Smooth muscle cell (in vitro differentiated cells): ENCODE measurements at regions not wholly inside any gene's neighbourhood (a gene's known extent, or its start where the extent isn't known, plus 50 kb on each side); places are given as distances from the start of the nearest gene placed in this dataset.

ENCODE experiments used
- DNase-seq: peaks from one replicate; lab custom pipeline; 2025; ENCODE audit not compliant: unreplicated experiment; lab: John Stamatoyannopoulos, UW
- H2AFZ ChIP-seq: fragments of 200-600 bp; sonication (generic); 2 replicates; pipeline ENCODE4 v1.6.0; 2016; ENCODE audit warnings: antibody characterized with exemption, low read depth, mild to moderate bottlenecking
- H3F3A ChIP-seq: fragments of 200-600 bp; sonication (generic); 2 replicates; pipeline ENCODE4 v1.6.0; 2017; ENCODE audit warnings: antibody characterized with exemption, low read depth
- H3K27ac ChIP-seq: fragments of 200-600 bp; sonication (generic); 2 replicates; pipeline ENCODE4 v1.5.1; 2016; ENCODE audit warnings: low read depth, mild to moderate bottlenecking
- H3K27me3 ChIP-seq: fragments of 200-600 bp; sonication (generic); 2 replicates; pipeline ENCODE4 v1.6.1; 2016; ENCODE audit warnings: low read depth, mild to moderate bottlenecking
- H3K36me3 ChIP-seq: fragments of 200-600 bp; sonication (generic); 2 replicates; pipeline ENCODE4 v1.5.1; 2016; ENCODE audit warnings: low read depth
- H3K4me1 ChIP-seq: fragments of 200-600 bp; sonication (generic); 2 replicates; pipeline ENCODE4 v1.5.1; 2016; ENCODE audit warnings: low read depth
- H3K4me2 ChIP-seq: fragments of 200-600 bp; sonication (generic); 2 replicates; pipeline ENCODE4 v1.6.0; 2016; ENCODE audit warnings: mild to moderate bottlenecking
- H3K4me3 ChIP-seq: fragments of 200-600 bp; sonication (generic); 2 replicates; pipeline ENCODE4 v1.5.1; 2016; ENCODE audit warnings: mild to moderate bottlenecking
- H3K79me2 ChIP-seq: fragments of 200-600 bp; sonication (generic); 2 replicates; pipeline ENCODE4 v1.6.0; 2016; ENCODE audit warnings: low read depth, mild to moderate bottlenecking
- H3K9ac ChIP-seq: fragments of 200-600 bp; sonication (generic); 2 replicates; pipeline ENCODE4 v1.6.0; 2016; ENCODE audit warnings: low read depth
- H3K9me3 ChIP-seq: fragments of 200-600 bp; sonication (generic); replicated peaks from 2 replicates; pipeline ENCODE4 v1.5.1; 2016; ENCODE audit warnings: low read depth
- H4K20me1 ChIP-seq: fragments of 200-600 bp; sonication (generic); 2 replicates; pipeline ENCODE4 v1.6.0; 2016; ENCODE audit warnings: low read depth
- CTCF ChIP-seq: fragments of 200-600 bp; sonication (generic); IDR thresholded peaks from 2 replicates; pipeline ENCODE4 v1.5.1; 2017; ENCODE audit warnings: borderline replicate concordance, mild to moderate bottlenecking, antibody characterized with exemption; ENCODE audit not compliant: insufficient read depth, poor library complexity, severe bottlenecking
- WGBS: methylation state at CpG from one replicate; pipeline ENCODE4 v1.1.7; 2016; ENCODE audit warnings: low lambda C conversion rate; 5-methylcytosine and 5-hydroxymethylcytosine counted together

GRCh38 chr16:87192452-87193073 is 124.6 kb downstream of the C16orf95 start:
- H3K79me2 ChIP-seq: no peaks in the 10 kb centered on the region
- no peak overlapping the region for H3K27ac ChIP-seq
- H4K20me1 ChIP-seq: no peaks in the 10 kb centered on the region
- no peaks in the 10 kb centered on the region for H3K27me3 ChIP-seq
- H3K36me3 ChIP-seq: no peaks in the 10 kb centered on the region
- H3K9ac ChIP-seq: no peak overlapping the region
- no peak overlapping the region for H2AFZ ChIP-seq
- no peak overlapping the region for H3K4me2 ChIP-seq
- no peak overlapping the region for H3K4me3 ChIP-seq
- H3F3A ChIP-seq: no peaks in the 10 kb centered on the region
- no peaks in the 10 kb centered on the region for H3K9me3 ChIP-seq
- H3K4me1 ChIP-seq: no peaks in the 10 kb centered on the region
- TF ChIP-seq CTCF: no peak
- DNase-seq: no peak
- WGBS: 89% methylated on average over 16 of the region's 16 CpGs

- no peak for DNase-seq
- Histone ChIP-seq H3K9me3 (no peaks in the 10 kb centered on the region), H4K20me1 (no peaks in the 10 kb centered on the region), H2AFZ (no peak overlapping the region), H3K9ac (no peak overlapping the region), H3K4me3 (no peak overlapping the region), H3K4me2 (no peak overlapping the region), H3K79me2 (no peaks in the 10 kb centered on the region), H3K4me1 (no peaks in the 10 kb centered on the region), H3K27ac (no peak overlapping the region), H3K36me3 (no peaks in the 10 kb centered on the region), H3K27me3 (no peaks in the 10 kb centered on the region), H3F3A (no peaks in the 10 kb centered on the region)
- WGBS: 86% methylated on average over 6 of the region's 6 CpGs
- no peak for TF ChIP-seq CTCF
Measured at GRCh38 chr16:87194172-87194571, 123.0 kb downstream of the C16orf95 start.

- Histone ChIP-seq H3K4me3 (no peak overlapping the region), H3K9ac (no peak overlapping the region), H3K79me2 (no peaks in the 10 kb centered on the region), H4K20me1 (no peaks in the 10 kb centered on the region), H3K4me2 (no peak overlapping the region), H3K9me3 (no peaks in the 10 kb centered on the region), H2AFZ (no peak overlapping the region), H3K36me3 (no peaks in the 10 kb centered on the region), H3F3A (no peaks in the 10 kb centered on the region), H3K27me3 (no peaks in the 10 kb centered on the region), H3K27ac (no peak overlapping the region), H3K4me1 (no peaks in the 10 kb centered on the region)
- no peak for TF ChIP-seq CTCF
- no peak for DNase-seq
- WGBS: 91% methylated on average over 6 of the region's 6 CpGs
Measured at GRCh38 chr16:87195161-87195560, 122.0 kb downstream of the C16orf95 start.

GRCh38 chr16:87196231-87196630 is 121.0 kb downstream of the C16orf95 start:
- TF ChIP-seq CTCF: no peak
- no peaks in the 10 kb centered on the region for H3F3A ChIP-seq
- H3K4me3 ChIP-seq: no peak overlapping the region
- DNase-seq: no peak
- H3K9ac ChIP-seq: no peak overlapping the region
- H4K20me1 ChIP-seq: no peaks in the 10 kb centered on the region
- H3K4me1 ChIP-seq: no peaks in the 10 kb centered on the region
- WGBS: 75% methylated on average over 11 of the region's 11 CpGs
- no peaks in the 10 kb centered on the region for H3K27me3 ChIP-seq
- no peaks in the 10 kb centered on the region for H3K36me3 ChIP-seq
- H3K79me2 ChIP-seq: no peaks in the 10 kb centered on the region
- H3K4me2 ChIP-seq: no peak overlapping the region
- H3K9me3 ChIP-seq: no peaks in the 10 kb centered on the region
- H3K27ac ChIP-seq: no peak overlapping the region
- no peak overlapping the region for H2AFZ ChIP-seq
